OCI-LY1 (cell line): ENCODE measurements at regions not wholly inside any gene's neighbourhood (a gene's known extent, or its start where the extent isn't known, plus 50 kb on each side); places are given as distances from the start of the nearest gene placed in this dataset.

ENCODE experiments used
- H2AFZ ChIP-seq: fragments of 200-600 bp; sonication (generic), shearing (Covaris generic); 2 replicates; pipeline ENCODE4 v1.6.0; 2014; ENCODE audit warnings: antibody characterized with exemption, mild to moderate bottlenecking, low read length
- H3F3A ChIP-seq: fragments of 200-600 bp; sonication (generic), shearing (Covaris generic); 2 replicates; pipeline ENCODE4 v1.6.0; 2014; ENCODE audit warnings: mild to moderate bottlenecking, antibody characterized with exemption, low read length, moderate library complexity; ENCODE audit not compliant: insufficient read depth
- H3K27ac ChIP-seq: fragments of 200-600 bp; sonication (generic); 2 replicates; pipeline ENCODE4 v1.5.1; 2014; ENCODE audit warnings: low read length, mixed run types, mild to moderate bottlenecking, low read depth; ENCODE audit not compliant: poor library complexity, severe bottlenecking
- H3K27me3 ChIP-seq: fragments of 200-600 bp; sonication (generic); 2 replicates; pipeline ENCODE4 v1.6.0; 2014; ENCODE audit warnings: antibody characterized with exemption, mild to moderate bottlenecking, low read length, moderate library complexity; ENCODE audit not compliant: insufficient read depth
- H3K36me3 ChIP-seq: fragments of 200-600 bp; sonication (generic); 2 replicates; pipeline ENCODE4 v1.6.1; 2014; ENCODE audit warnings: mild to moderate bottlenecking, antibody characterized with exemption, low read length, moderate library complexity, mixed read lengths; ENCODE audit not compliant: insufficient read depth
- H3K4me1 ChIP-seq: fragments of 200-600 bp; sonication (generic); 2 replicates; pipeline ENCODE4 v1.5.1; 2014; ENCODE audit warnings: mild to moderate bottlenecking, low read length, moderate library complexity; ENCODE audit not compliant: insufficient read depth, severe bottlenecking
- H3K4me2 ChIP-seq: fragments of 200-600 bp; sonication (generic), shearing (Covaris generic); 2 replicates; pipeline ENCODE4 v1.6.1; 2014; ENCODE audit warnings: low read length
- H3K4me3 ChIP-seq: fragments of 200-600 bp; sonication (generic); 2 replicates; pipeline ENCODE4 v1.5.1; 2014; ENCODE audit warnings: low read length, low read depth, mild to moderate bottlenecking, mixed read lengths; ENCODE audit not compliant: poor library complexity, severe bottlenecking
- H3K79me2 ChIP-seq: fragments of 200-600 bp; shearing (Covaris generic); 2 replicates; pipeline ENCODE4 v1.6.1; 2016; ENCODE audit warnings: mixed run types, low read length, mixed read lengths; ENCODE audit not compliant: insufficient read depth
- H3K9ac ChIP-seq: fragments of 200-600 bp; sonication (generic), shearing (Covaris generic); 2 replicates; pipeline ENCODE4 v1.6.1; 2014; ENCODE audit warnings: mild to moderate bottlenecking, low read length, mixed read lengths
- H3K9me2 ChIP-seq: fragments of 200-600 bp; sonication (generic), shearing (Covaris generic); 2 replicates; pipeline ENCODE4 v1.6.1; 2014; ENCODE audit warnings: low read depth, mild to moderate bottlenecking, low read length, mixed read lengths
- H3K9me3 ChIP-seq: fragments of 200-600 bp; shearing (Covaris generic); 2 replicates; pipeline ENCODE4 v1.6.1; 2014; ENCODE audit warnings: low read length, mixed read lengths
- H4K20me1 ChIP-seq: fragments of 200-600 bp; sonication (generic), shearing (Covaris generic); 2 replicates; pipeline ENCODE4 v1.6.0; 2016; ENCODE audit warnings: mild to moderate bottlenecking, low read length; ENCODE audit not compliant: insufficient read depth
- EZH2 ChIP-seq: fragments of 200-600 bp; sonication (generic), shearing (Covaris generic); IDR thresholded peaks from 2 replicates; pipeline ENCODE4 v1.8.0; 2017; ENCODE audit warnings: borderline replicate concordance, mixed run types, mild to moderate bottlenecking, antibody characterized with exemption, low read length, moderate library complexity, mixed read lengths
- TF ChIP-seq, protein P1 (sequence below): fragments of 200-600 bp; sonication (generic), shearing (Covaris generic); IDR thresholded peaks from 2 replicates; pipeline ENCODE4 v1.5.1; 2017; ENCODE audit warnings: mild to moderate bottlenecking, antibody characterized with exemption, low read length, moderate library complexity, mixed read lengths

DNA sequence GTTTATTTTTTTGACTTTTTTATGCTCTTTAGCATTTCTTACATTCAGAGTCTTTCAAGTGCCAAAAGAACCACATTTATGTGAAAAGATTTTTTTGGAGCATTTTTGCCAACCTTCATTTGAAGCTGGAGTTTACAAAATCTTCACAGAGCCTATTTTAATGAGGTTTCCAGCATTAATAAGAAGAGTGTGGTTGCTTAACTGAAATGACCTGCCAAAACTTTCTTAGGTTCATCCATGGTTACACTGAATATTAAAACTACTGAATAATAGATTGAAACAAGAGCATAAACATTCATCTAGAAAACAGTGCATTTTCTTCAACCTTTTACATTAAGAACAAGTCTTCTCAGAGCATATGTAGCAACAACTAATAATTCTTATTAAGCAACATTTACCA is 672.3 kb upstream of the CXADR start:
- Histone ChIP-seq H3K27ac (no peak overlapping the region), H3F3A (no peaks in the 10 kb centered on the region), H3K9ac (no peak overlapping the region), H3K9me2 (no peaks in the 10 kb centered on the region), H3K4me3 (no peak overlapping the region), H3K9me3 (no peaks in the 10 kb centered on the region), H3K27me3 (no peaks in the 10 kb centered on the region), H4K20me1 (no peaks in the 10 kb centered on the region), H3K4me2 (no peak overlapping the region), H2AFZ (no peak overlapping the region), H3K4me1 (no peaks in the 10 kb centered on the region), H3K36me3 (no peaks in the 10 kb centered on the region), H3K79me2 (no peaks in the 10 kb centered on the region)
- TF ChIP-seq EZH2, result no peak
- TF ChIP-seq, protein P1, sequence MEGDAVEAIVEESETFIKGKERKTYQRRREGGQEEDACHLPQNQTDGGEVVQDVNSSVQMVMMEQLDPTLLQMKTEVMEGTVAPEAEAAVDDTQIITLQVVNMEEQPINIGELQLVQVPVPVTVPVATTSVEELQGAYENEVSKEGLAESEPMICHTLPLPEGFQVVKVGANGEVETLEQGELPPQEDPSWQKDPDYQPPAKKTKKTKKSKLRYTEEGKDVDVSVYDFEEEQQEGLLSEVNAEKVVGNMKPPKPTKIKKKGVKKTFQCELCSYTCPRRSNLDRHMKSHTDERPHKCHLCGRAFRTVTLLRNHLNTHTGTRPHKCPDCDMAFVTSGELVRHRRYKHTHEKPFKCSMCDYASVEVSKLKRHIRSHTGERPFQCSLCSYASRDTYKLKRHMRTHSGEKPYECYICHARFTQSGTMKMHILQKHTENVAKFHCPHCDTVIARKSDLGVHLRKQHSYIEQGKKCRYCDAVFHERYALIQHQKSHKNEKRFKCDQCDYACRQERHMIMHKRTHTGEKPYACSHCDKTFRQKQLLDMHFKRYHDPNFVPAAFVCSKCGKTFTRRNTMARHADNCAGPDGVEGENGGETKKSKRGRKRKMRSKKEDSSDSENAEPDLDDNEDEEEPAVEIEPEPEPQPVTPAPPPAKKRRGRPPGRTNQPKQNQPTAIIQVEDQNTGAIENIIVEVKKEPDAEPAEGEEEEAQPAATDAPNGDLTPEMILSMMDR, result no peak

DNA sequence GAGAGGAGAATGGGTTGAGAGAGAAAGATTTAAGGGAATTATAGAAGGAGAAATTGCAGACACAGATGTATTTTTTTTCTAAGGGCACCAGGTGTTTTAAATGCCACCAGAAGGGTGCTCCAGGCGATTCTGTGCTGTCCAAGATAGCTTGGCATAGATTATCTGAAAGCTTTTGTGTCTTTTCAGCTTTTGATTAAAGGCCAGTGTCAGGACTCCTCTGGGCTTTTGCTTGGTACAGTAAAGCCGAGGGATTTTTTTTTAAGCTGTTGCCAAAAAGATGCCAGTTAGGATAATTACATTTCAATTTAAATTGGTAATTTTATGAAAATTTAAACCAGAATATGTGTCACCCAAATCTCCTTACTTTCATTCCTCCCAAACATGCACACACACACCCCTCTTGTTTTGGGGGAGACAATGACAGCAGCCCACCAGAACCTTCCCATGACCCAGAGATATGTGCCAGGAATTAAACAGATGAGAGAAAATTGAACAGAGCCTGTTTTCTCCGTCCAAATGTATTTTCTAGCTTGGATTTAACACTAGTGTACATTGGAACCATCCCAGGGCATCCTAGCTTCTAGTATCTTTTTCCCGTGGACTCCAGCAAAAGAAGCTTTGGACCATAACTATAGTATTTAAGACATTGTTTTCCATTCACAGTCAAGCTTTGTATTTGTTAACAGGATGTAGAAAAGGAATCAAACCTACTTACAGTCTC is 670.7 kb upstream of the CXADR start:
- Histone ChIP-seq H3K27me3 (no peaks in the 10 kb centered on the region), H3F3A (no peaks in the 10 kb centered on the region), H3K79me2 (no peaks in the 10 kb centered on the region), H3K9me3 (no peaks in the 10 kb centered on the region), H3K27ac (no peak overlapping the region), H3K4me1 (no peaks in the 10 kb centered on the region), H3K4me3 (no peak overlapping the region), H3K9me2 (no peaks in the 10 kb centered on the region), H3K36me3 (no peaks in the 10 kb centered on the region), H2AFZ (no peak overlapping the region), H4K20me1 (no peaks in the 10 kb centered on the region), H3K9ac (no peak overlapping the region), H3K4me2 (no peak overlapping the region)
- TF ChIP-seq EZH2, result no peak
- TF ChIP-seq, protein P1, result no peak

DNA sequence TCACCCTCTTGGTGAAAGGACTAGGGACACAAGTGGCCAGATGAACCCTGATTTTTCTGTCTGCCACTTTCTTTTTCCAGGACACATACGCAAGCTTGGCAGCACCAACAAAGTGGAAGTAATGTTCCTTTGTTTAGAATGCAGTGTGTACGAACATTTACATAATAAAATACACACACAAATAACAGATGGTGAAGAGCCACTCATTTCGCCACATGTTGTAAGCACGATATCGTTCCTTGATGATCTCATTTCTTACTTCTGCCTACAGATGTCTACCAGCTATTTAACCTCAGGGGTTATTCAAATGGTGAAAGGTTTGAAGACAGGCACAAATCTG is 670.2 kb upstream of the CXADR start:
- TF ChIP-seq EZH2, result no peak
- TF ChIP-seq, protein P1, result no peak
- Histone ChIP-seq H2AFZ (no peak overlapping the region), H3K4me3 (no peak overlapping the region), H4K20me1 (no peaks in the 10 kb centered on the region), H3K4me1 (no peaks in the 10 kb centered on the region), H3F3A (no peaks in the 10 kb centered on the region), H3K9me3 (no peaks in the 10 kb centered on the region), H3K9ac (no peak overlapping the region), H3K79me2 (no peaks in the 10 kb centered on the region), H3K4me2 (no peak overlapping the region), H3K36me3 (no peaks in the 10 kb centered on the region), H3K9me2 (no peaks in the 10 kb centered on the region), H3K27ac (no peak overlapping the region), H3K27me3 (no peaks in the 10 kb centered on the region)
